MM.1S (cell line): ENCODE measurements at regions not wholly inside any gene's neighbourhood (a gene's known extent, or its start where the extent isn't known, plus 50 kb on each side); places are given as distances from the start of the nearest gene placed in this dataset.
"Not testable (repeated sequence)": the region's sequence is repeated elsewhere in the genome, so short reads cannot be mapped to it uniquely, and the experiment has no call there.

ENCODE experiments used
- DNase-seq: peaks from one replicate; pipeline ENCODE4 v3.0.0-alpha.2; 2015
- H2AFZ ChIP-seq: fragments of 300-600 bp; sonication (generic); 2 replicates; pipeline ENCODE4 v1.6.0; 2016; ENCODE audit warnings: antibody characterized with exemption, low read length
- H3F3A ChIP-seq: fragments of 300-600 bp; sonication (generic); 2 replicates; pipeline ENCODE4 v1.6.1; 2016; ENCODE audit warnings: mild to moderate bottlenecking, antibody characterized with exemption, low read length, moderate library complexity, mixed read lengths; ENCODE audit not compliant: insufficient read depth
- H3K27ac ChIP-seq: fragments of 300-600 bp; sonication (generic); 2 replicates; pipeline ENCODE4 v1.5.1; 2016; ENCODE audit warnings: mild to moderate bottlenecking, low read length
- H3K27me3 ChIP-seq: fragments of 300-600 bp; sonication (generic); replicated peaks from 2 replicates; pipeline ENCODE4 v1.6.0; 2016; ENCODE audit warnings: low read length; ENCODE audit not compliant: insufficient read depth
- H3K36me3 ChIP-seq: fragments of 300-600 bp; sonication (generic); replicated peaks from 2 replicates; pipeline ENCODE4 v1.6.1; 2016; ENCODE audit warnings: mild to moderate bottlenecking, low read length, mixed read lengths; ENCODE audit not compliant: insufficient read depth
- H3K4me1 ChIP-seq: fragments of 300-600 bp; sonication (generic); 2 replicates; pipeline ENCODE4 v1.6.1; 2016; ENCODE audit warnings: low read length, mixed read lengths
- H3K4me2 ChIP-seq: fragments of 300-600 bp; sonication (generic); 2 replicates; pipeline ENCODE4 v1.6.0; 2016; ENCODE audit warnings: low read depth, low read length
- H3K4me3 ChIP-seq: fragments of 300-600 bp; sonication (generic); 2 replicates; pipeline ENCODE4 v1.5.1; 2016; ENCODE audit warnings: low read length, mixed read lengths
- H3K79me2 ChIP-seq: fragments of 300-600 bp; sonication (generic); 2 replicates; pipeline ENCODE4 v1.6.1; 2016; ENCODE audit warnings: mixed run types, low read length, mixed read lengths
- H3K9ac ChIP-seq: fragments of 300-600 bp; sonication (generic); 2 replicates; pipeline ENCODE4 v1.6.1; 2016; ENCODE audit warnings: low read length, mixed read lengths
- H3K9me2 ChIP-seq: fragments of 300-600 bp; sonication (generic); replicated peaks from 2 replicates; pipeline ENCODE4 v1.6.1; 2016; ENCODE audit warnings: mild to moderate bottlenecking, low read length, mixed read lengths; ENCODE audit not compliant: insufficient read depth
- H3K9me3 ChIP-seq: fragments of 300-600 bp; sonication (generic); replicated peaks from 2 replicates; pipeline ENCODE4 v1.6.1; 2016; ENCODE audit warnings: mild to moderate bottlenecking, low read length, mixed read lengths; ENCODE audit not compliant: insufficient read depth
- H4K20me1 ChIP-seq: fragments of 300-600 bp; sonication (generic); 2 replicates; pipeline ENCODE4 v1.6.1; 2016; ENCODE audit warnings: mild to moderate bottlenecking, low read length, moderate library complexity, mixed read lengths; ENCODE audit not compliant: insufficient read depth
- EZH2 ChIP-seq: fragments of 300-600 bp; sonication (generic); optimal IDR thresholded peaks from 2 replicates; pipeline ENCODE3; 2017; ENCODE audit warnings: low read depth, mild to moderate bottlenecking, antibody characterized with exemption, low read length, mixed read lengths
- EZH2phosphoT487 ChIP-seq: fragments of 300-600 bp; sonication (generic); IDR thresholded peaks from 2 replicates; pipeline ENCODE4 v1.6.1; 2018; ENCODE audit warnings: antibody characterized with exemption, low read length
- TF ChIP-seq, protein P1 (sequence below): fragments of 300-600 bp; sonication (generic); IDR thresholded peaks from 2 replicates; pipeline ENCODE4 v1.5.1; 2016; ENCODE audit warnings: antibody characterized with exemption, low read length, mixed read lengths

DNA sequence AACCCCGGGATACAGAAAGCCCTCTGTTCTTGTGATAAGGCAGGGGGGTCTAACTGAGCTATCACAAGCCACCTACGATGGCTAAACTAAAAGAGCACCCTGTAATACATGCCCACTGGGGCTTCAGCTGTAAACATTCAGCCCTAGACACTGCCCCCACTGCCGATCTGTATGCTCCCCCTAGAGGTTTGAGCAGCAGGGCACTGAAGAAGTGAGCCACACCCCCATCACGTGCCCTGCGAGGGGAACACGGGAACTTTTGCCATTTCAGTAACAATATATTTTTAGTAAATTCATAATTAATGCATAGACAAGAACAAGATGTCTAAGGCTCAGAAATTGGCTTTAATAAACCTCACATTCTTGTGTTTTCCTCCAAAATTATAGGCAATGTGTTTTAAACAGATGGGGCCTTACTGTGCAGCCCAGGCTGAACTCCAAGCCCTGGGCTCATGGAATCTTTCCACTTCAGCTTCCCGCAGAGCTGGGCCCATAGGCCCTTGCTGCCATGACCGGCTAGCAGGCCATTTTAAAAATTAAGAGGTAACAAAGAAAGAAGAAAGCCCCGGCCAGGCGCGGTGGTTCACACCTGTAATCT, 235.3 kb upstream of the SFRP2 start:
- Histone ChIP-seq H3F3A (no peaks in the 10 kb centered on the region), H3K4me2 (no peak overlapping the region), H3K36me3 (no peaks in the 10 kb centered on the region), H4K20me1 (no peaks in the 10 kb centered on the region), H3K4me1 (no peaks in the 10 kb centered on the region), H3K27ac (no peak overlapping the region), H3K4me3 (no peak overlapping the region), H3K9me2 (no peaks in the 10 kb centered on the region), H2AFZ (no peak overlapping the region), H3K9me3 (no peaks in the 10 kb centered on the region), H3K27me3 (no peaks in the 10 kb centered on the region), H3K9ac (no peak overlapping the region), H3K79me2 (no peaks in the 10 kb centered on the region)
- DNase-seq: no peak
- no peak for TF ChIP-seq EZH2

DNA sequence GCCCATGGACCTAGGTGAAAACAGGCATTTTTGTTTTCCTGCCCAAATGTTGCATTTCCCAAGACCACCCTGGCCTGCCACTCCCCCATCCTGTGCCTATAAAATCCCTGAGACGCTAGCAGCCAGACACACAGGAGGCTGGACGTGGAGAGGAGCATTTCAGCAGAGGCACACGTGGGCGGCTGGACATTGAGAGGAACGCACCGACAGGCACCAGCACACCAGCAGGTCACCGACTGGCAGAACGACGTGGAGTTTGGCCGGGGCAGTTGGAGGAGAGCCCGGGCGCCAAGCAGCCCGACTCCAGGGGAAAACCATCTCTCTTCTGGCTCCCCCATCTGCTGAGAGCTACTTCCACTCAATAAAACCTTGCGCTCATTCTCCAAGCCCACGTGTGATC, 234.8 kb upstream of the SFRP2 start:
- not testable (repeated sequence) for DNase-seq, H3K9me2 ChIP-seq, H2AFZ ChIP-seq, H3K79me2 ChIP-seq, H3K4me2 ChIP-seq, H3K4me1 ChIP-seq, H3K27me3 ChIP-seq, H3K9me3 ChIP-seq, H3K9ac ChIP-seq, H3K4me3 ChIP-seq, H4K20me1 ChIP-seq, H3K27ac ChIP-seq, H3K36me3 ChIP-seq, H3F3A ChIP-seq

DNA sequence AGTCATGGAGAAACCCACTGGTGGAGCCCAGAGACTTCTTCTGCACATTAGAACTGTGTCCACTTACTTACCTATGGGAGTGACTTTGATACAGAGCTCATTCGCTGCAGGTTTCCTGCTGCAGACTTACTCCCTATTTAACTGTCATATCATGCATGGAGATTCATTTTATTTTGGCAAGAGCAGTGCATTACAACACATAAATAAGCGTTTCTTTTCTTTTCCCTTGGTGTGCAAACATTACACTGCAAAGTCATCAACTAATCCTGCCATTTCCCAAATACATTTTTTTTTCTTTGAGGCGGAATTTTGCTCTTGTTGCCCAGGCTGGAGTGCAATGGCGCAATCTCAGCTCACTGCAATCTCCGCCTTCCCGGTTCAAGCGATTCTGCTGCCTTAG, 230.9 kb upstream of the SFRP2 start:
- Histone ChIP-seq H4K20me1 (no peaks in the 10 kb centered on the region), H3K36me3 (no peaks in the 10 kb centered on the region), H3K9me2 (no peaks in the 10 kb centered on the region), H3K9me3 (no peaks in the 10 kb centered on the region), H3K27ac (no peak overlapping the region), H2AFZ (no peak overlapping the region), H3K4me1 (no peaks in the 10 kb centered on the region), H3F3A (no peaks in the 10 kb centered on the region), H3K4me2 (no peak overlapping the region), H3K79me2 (no peaks in the 10 kb centered on the region), H3K4me3 (no peak overlapping the region), H3K27me3 (no peaks in the 10 kb centered on the region), H3K9ac (no peak overlapping the region)
- TF ChIP-seq, protein P1, sequence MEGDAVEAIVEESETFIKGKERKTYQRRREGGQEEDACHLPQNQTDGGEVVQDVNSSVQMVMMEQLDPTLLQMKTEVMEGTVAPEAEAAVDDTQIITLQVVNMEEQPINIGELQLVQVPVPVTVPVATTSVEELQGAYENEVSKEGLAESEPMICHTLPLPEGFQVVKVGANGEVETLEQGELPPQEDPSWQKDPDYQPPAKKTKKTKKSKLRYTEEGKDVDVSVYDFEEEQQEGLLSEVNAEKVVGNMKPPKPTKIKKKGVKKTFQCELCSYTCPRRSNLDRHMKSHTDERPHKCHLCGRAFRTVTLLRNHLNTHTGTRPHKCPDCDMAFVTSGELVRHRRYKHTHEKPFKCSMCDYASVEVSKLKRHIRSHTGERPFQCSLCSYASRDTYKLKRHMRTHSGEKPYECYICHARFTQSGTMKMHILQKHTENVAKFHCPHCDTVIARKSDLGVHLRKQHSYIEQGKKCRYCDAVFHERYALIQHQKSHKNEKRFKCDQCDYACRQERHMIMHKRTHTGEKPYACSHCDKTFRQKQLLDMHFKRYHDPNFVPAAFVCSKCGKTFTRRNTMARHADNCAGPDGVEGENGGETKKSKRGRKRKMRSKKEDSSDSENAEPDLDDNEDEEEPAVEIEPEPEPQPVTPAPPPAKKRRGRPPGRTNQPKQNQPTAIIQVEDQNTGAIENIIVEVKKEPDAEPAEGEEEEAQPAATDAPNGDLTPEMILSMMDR: no peak
- no peak for TF ChIP-seq EZH2phosphoT487
- TF ChIP-seq EZH2: no peak
- no peak for DNase-seq

DNA sequence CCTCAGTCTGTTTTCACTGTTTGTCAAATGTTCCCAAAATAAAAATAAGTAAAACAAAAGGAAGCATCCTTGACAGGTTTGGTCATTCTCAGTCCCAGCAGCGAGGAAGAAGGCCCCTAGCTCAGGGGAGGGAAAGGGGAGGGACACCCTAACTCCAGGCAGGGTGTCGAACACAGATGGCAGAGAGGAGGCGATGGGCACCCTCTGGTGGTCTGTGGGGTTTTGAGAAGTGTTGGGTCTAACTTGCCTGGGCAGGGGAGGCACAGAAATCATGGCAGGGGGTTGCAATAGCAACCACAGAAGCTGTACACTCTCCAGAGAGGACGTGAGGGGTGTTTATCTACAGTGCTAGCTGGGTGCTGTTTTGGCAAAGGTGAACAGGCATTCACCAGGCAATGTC, 229.8 kb upstream of the SFRP2 start:
- Histone ChIP-seq H3K27me3 (no peaks in the 10 kb centered on the region), H3K27ac (no peak overlapping the region), H3K9me2 (no peaks in the 10 kb centered on the region), H4K20me1 (no peaks in the 10 kb centered on the region), H2AFZ (no peak overlapping the region), H3K4me3 (no peak overlapping the region), H3K9ac (no peak overlapping the region), H3K36me3 (no peaks in the 10 kb centered on the region), H3K9me3 (no peaks in the 10 kb centered on the region), H3K79me2 (no peaks in the 10 kb centered on the region), H3K4me1 (no peaks in the 10 kb centered on the region), H3K4me2 (no peak overlapping the region), H3F3A (no peaks in the 10 kb centered on the region)
- no peak for TF ChIP-seq EZH2phosphoT487
- TF ChIP-seq, protein P1: 0 out of 2 replicates have a peak, but pooled peaks have one; percentile 18
- DNase-seq: no peak
